GM06990 (cell line): ENCODE measurements at regions not wholly inside any gene's neighbourhood (a gene's known extent, or its start where the extent isn't known, plus 50 kb on each side); places are given as distances from the start of the nearest gene placed in this dataset.
A peak's percentile ranks its signal among the peaks of the same experiment; 100 is the strongest.

Source experiments
- DNase-seq: peaks from one replicate; pipeline ENCODE4 v3.0.0-alpha.2; 2011; ENCODE audit not compliant: insufficient read length; ENCODE audit errors: extremely low read depth
- H3K27me3 ChIP-seq: replicated peaks from 2 replicates; pipeline ENCODE4 v1.6.0; 2011; ENCODE audit warnings: low read length; ENCODE audit not compliant: control insufficient read depth, insufficient read depth
- H3K36me3 ChIP-seq: 2 replicates; pipeline ENCODE4 v1.5.1; 2011; ENCODE audit warnings: low read length; ENCODE audit not compliant: control insufficient read depth, insufficient read depth
- H3K4me3 ChIP-seq: replicated peaks from 2 replicates; pipeline ENCODE4 v1.5.1; 2011; ENCODE audit warnings: low read depth, mild to moderate bottlenecking, control low read depth, low read length
- TF ChIP-seq, protein P1 (sequence below): IDR thresholded peaks from 2 replicates; pipeline ENCODE4 v1.5.1; 2011; ENCODE audit warnings: low read length, control low read depth, mild to moderate bottlenecking, inconsistent platforms; ENCODE audit not compliant: insufficient read depth, poor library complexity, severe bottlenecking

DNA sequence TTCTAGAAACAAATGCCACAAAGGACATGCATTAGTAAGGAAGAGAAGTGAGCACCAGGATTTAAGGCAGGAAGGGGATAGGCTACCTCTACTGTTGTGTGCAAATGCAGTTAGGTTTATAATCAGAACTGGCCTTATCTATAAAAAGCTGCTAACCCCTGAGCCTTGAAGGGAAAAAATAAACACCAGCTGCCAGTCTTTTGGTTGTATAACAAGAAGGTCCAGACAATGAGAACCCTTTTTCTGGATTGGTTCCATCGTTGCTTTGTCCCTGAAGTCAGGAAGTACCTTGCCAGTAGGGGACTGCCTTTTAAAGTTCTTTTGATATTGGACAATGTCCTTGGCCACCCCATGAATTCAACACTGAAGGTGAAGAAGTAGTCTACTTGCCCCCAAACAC lies 126.7 kb upstream of the OTUD4 start:
- TF ChIP-seq, protein P1, sequence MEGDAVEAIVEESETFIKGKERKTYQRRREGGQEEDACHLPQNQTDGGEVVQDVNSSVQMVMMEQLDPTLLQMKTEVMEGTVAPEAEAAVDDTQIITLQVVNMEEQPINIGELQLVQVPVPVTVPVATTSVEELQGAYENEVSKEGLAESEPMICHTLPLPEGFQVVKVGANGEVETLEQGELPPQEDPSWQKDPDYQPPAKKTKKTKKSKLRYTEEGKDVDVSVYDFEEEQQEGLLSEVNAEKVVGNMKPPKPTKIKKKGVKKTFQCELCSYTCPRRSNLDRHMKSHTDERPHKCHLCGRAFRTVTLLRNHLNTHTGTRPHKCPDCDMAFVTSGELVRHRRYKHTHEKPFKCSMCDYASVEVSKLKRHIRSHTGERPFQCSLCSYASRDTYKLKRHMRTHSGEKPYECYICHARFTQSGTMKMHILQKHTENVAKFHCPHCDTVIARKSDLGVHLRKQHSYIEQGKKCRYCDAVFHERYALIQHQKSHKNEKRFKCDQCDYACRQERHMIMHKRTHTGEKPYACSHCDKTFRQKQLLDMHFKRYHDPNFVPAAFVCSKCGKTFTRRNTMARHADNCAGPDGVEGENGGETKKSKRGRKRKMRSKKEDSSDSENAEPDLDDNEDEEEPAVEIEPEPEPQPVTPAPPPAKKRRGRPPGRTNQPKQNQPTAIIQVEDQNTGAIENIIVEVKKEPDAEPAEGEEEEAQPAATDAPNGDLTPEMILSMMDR: no peak
- Histone ChIP-seq H3K36me3 (no peaks in the 10 kb centered on the region), H3K4me3 (no peak overlapping the region), H3K27me3 (no peaks in the 10 kb centered on the region)
- no peak for DNase-seq

DNA sequence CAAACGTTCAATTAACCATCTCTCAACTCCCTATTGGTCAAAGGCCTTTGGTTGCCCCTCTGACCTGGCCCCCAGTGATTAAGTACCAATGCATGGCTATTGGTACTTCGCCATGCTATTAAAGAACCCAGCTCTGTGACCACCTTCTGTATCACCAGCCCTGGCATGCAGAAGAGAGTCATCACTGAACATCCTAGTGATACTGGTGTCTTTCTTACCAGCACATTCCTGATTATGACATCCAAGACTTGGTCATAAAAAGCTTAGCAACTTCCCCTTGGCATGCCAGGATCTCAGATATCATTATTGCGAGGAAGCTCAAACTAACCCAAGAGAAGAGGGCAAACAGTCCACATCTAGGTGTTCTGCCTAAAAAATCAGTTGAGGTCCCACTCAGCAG lies 122.3 kb upstream of the OTUD4 start:
- H3K4me3 ChIP-seq: no peak overlapping the region
- H3K36me3 ChIP-seq: no peaks in the 10 kb centered on the region
- TF ChIP-seq, protein P1: no peak
- no peaks in the 10 kb centered on the region for H3K27me3 ChIP-seq
- no peak for DNase-seq

DNA sequence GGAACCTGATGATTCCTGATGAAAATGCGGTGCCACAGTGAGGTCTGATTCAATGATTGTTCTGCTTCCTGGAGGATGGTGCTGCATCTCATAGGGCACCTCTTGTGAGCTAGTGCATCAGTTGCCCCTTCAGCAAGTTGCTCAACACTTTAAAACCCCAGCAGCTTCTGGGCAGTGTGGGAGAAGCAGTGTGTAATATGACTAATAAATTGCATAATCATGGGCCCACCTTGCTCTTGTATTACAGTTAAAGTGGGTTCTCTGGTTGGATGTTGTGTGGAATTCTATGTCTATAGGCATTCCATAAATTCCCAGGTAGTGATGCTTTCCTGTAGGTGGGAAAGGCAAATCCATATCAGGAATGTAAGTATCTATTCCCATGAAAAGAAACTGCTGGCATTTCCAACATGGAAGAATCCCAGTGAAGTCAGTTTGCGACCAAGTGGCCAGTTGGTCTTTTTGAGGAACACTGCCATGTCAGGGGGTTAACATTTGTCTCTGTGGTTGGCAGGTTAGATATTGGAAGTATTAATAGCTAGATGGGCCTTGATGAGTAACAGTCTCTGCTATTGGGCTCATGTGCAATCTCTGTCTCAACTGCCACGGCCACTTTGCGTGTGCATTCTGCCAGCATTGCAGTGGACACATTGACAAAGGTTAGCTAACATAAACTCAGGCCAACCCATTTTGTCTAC lies 121.1 kb upstream of the OTUD4 start:
- TF ChIP-seq, protein P1: no peak
- H3K4me3 ChIP-seq: no peak overlapping the region
- no peak for DNase-seq
- no peaks in the 10 kb centered on the region for H3K27me3 ChIP-seq
- no peaks in the 10 kb centered on the region for H3K36me3 ChIP-seq

DNA sequence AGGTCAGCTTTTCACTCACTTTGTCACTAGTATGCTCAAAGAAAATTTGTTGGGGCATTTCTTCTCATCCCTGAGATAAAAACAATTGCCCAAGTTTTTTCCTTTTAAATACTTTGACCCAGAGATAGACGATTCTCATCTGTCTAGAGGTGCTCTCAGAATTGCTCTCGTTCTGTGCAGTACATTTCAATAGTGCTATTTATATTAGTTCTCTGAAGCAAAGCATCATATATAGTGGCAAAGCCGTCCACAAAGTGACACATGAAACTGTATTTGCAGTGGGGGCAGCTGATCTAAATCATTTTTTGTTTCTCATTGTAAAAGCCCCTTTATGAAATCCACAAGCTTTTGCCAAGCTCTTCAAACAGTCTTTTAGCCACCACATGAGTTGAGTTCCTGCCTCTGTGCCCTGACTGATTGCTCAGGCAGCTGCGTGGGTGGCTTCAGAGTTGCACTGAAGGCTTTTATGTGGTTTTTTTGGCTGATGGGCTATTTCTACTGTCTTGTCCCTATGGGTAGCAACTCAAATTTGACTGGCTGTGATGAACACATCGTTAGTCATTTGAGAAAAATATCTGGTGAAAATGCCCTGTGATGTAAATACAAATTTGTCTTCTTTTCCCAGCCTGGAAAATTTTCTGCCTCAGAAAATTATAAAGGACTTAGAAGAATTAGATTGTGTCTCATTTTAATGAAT lies 119.1 kb upstream of the OTUD4 start:
- Histone ChIP-seq H3K36me3 (no peaks in the 10 kb centered on the region), H3K4me3 (no peak overlapping the region), H3K27me3 (no peaks in the 10 kb centered on the region)
- TF ChIP-seq, protein P1: no peak
- DNase-seq: peak; percentile 54

DNA sequence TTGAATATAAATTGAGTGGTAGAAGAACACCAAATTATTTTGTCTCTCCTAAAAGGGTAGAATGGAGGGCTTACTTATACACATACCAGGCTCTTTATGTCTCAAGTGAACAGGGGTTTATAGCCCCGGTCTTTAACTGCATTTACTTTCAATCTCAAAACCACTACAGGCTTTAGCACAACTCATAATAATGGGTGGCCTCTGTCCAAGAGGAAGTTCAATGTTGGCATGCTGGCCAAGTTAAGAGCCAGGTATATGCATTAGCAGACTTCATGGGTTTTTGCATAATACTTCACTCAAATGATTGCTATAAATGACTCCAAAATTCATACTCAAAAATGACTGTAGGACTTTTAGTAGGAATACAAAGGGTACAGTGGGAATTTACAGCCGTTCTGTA lies 118.5 kb upstream of the OTUD4 start:
- DNase-seq: no peak
- Histone ChIP-seq H3K27me3 (no peaks in the 10 kb centered on the region), H3K36me3 (no peaks in the 10 kb centered on the region), H3K4me3 (no peak overlapping the region)
- TF ChIP-seq, protein P1: no peak

DNA sequence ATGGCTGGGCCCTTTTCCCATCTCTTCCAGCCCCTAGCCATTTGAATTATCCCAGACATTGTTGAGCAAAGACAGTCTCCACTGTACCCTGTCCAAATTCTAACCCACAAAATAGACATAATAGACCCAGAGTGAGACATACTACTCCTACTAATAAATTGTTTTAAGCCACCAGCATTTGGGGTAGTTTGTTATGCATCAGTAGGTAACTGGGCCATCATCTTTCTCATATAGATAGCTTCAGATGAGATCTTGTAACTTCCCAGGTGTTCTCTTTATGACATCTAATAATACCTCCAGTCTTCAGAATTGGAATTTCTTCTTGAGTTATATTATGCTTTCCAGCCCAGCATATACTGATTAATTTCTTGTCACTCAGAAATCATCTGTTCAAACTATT lies 117.2 kb upstream of the OTUD4 start:
- Histone ChIP-seq H3K4me3 (no peak overlapping the region), H3K36me3 (no peaks in the 10 kb centered on the region), H3K27me3 (no peaks in the 10 kb centered on the region)
- TF ChIP-seq, protein P1: no peak
- no peak for DNase-seq
